GM12878 (cell line): ENCODE measurements at regions not wholly inside any gene's neighbourhood (a gene's known extent, or its start where the extent isn't known, plus 50 kb on each side); places are given as distances from the start of the nearest gene placed in this dataset.

ENCODE experiments used
- ATAC-seq: fragments of 200-7000 bp; cut with Tn5 transposase; 3 replicates; pipeline ENCODE4 v1.9.1; 2020; ENCODE audit warnings: mild to moderate bottlenecking, moderate library complexity
- BruUV-seq: library from RNA; stranded (reverse); fragments of 400-500 nt; replicated peaks from 2 replicates; lab custom pipeline; 2021; lab: Mats Ljungman, UMichigan
- CTCF ChIA-PET: fragments of 300-600 bp; sonication (Branson Sonifier 250); formaldehyde crosslinking; extraction: SDS; loops from one replicate; lab custom pipeline; 2021; ENCODE audit warnings: inconsistent platforms; lab: Yijun Ruan, JAX
- POLR2A ChIA-PET: fragments of 350-600 bp; formaldehyde crosslinking; extraction: SDS; loops from one replicate; lab custom pipeline; 2021; ENCODE audit warnings: inconsistent platforms; lab: Charles Lee
- RAD21 ChIA-PET: fragments of 300-600 bp; sonication (Branson Sonifier 250); formaldehyde crosslinking; loops from one replicate; lab custom pipeline; 2023; ENCODE audit warnings: antibody characterized with exemption; ENCODE audit not compliant: unreplicated experiment; lab: Charles Lee
- SMC1A ChIA-PET: fragments of 300-600 bp; sonication (Branson Sonifier 250); formaldehyde crosslinking; loops from one replicate; lab custom pipeline; 2023; ENCODE audit not compliant: unreplicated experiment, uncharacterized antibody; lab: Charles Lee
- DNase-seq: peaks from one replicate; pipeline ENCODE4 v3.0.0-alpha.2; 2011; ENCODE audit warnings: low read depth, low spot score
- FAIRE-seq: peaks from 3 replicates; lab custom pipeline; 2011; peaks lifted over from hg19 to GRCh38; lab: Jason Lieb, UNC
- H2AFZ ChIP-seq: 2 replicates; pipeline ENCODE4 v1.6.0; 2011; ENCODE audit warnings: low read depth, low read length, control low read depth; ENCODE audit not compliant: control insufficient read depth
- H3K27ac ChIP-seq: 2 replicates; pipeline ENCODE4 v1.5.1; 2011; ENCODE audit warnings: control low read depth; ENCODE audit not compliant: control insufficient read depth, insufficient read depth
- H3K27me3 ChIP-seq, 2 experiments: replicated peaks in 1 of 2; 2 replicates each; pipeline versions ENCODE4 v1.6.0 to v1.6.1; 2011; ENCODE audit warnings: low read length in 1 of 2; ENCODE audit not compliant: control insufficient read depth in 2 of 2, insufficient read depth in 2 of 2
- H3K36me3 ChIP-seq, 2 experiments: 2 replicates each; pipeline ENCODE4 v1.5.1; 2011; ENCODE audit warnings: low read length in 1 of 2; ENCODE audit not compliant: control insufficient read depth in 2 of 2, insufficient read depth in 2 of 2
- H3K4me1 ChIP-seq: 2 replicates; pipeline ENCODE4 v1.6.1; 2011; ENCODE audit warnings: mild to moderate bottlenecking, low read length, moderate library complexity, mixed read lengths; ENCODE audit not compliant: control insufficient read depth, insufficient read depth
- H3K4me2 ChIP-seq: 2 replicates; pipeline ENCODE4 v1.6.0; 2011; ENCODE audit warnings: control low read depth; ENCODE audit not compliant: control insufficient read depth, insufficient read depth
- H3K4me3 ChIP-seq: fragments of 200-600 bp; sonication (generic); 2 replicates; pipeline ENCODE4 v1.5.1; 2016
- H3K79me2 ChIP-seq: 2 replicates; pipeline ENCODE4 v1.6.0; 2011; ENCODE audit warnings: low read length; ENCODE audit not compliant: control insufficient read depth, insufficient read depth
- H3K9ac ChIP-seq: 2 replicates; pipeline ENCODE4 v1.8.0; 2011; ENCODE audit warnings: low read length, control low read depth, mixed read lengths; ENCODE audit not compliant: control insufficient read depth, insufficient read depth
- H3K9me3 ChIP-seq: replicated peaks from 3 replicates; pipeline ENCODE4 v1.5.1; 2011; ENCODE audit warnings: mild to moderate bottlenecking, low read length; ENCODE audit not compliant: control insufficient read depth, insufficient read depth
- H4K20me1 ChIP-seq: 2 replicates; pipeline ENCODE4 v1.6.0; 2011; ENCODE audit not compliant: control insufficient read depth, insufficient read depth
- BMI1 ChIP-seq: fragments of 450-650 bp; IDR thresholded peaks from 2 replicates; pipeline ENCODE4 v1.6.1; 2016; ENCODE audit warnings: mild to moderate bottlenecking, moderate library complexity, borderline replicate concordance
- E2F4 ChIP-seq: IDR thresholded peaks from 2 replicates; pipeline ENCODE4 v1.6.1; 2012; ENCODE audit warnings: low read depth, low read length, improper control_type of control experiment
- FOXM1 ChIP-seq: IDR thresholded peaks from 2 replicates; pipeline ENCODE4 v1.6.1; 2012; ENCODE audit warnings: low read depth, mild to moderate bottlenecking, inconsistent platforms, low read length, moderate library complexity
- HSF1 ChIP-seq: fragments of 150-350 bp; IDR thresholded peaks from 2 replicates; pipeline ENCODE4 v1.6.1; 2014; ENCODE audit warnings: mild to moderate bottlenecking, low read depth, low read length
- MTA3 ChIP-seq: IDR thresholded peaks from 2 replicates; pipeline ENCODE4 v1.6.1; 2012; ENCODE audit warnings: low read length, inconsistent platforms, borderline replicate concordance
- PRDM15 ChIP-seq: fragments of 450-650 bp; formaldehyde crosslinking; IDR thresholded peaks from 2 replicates; pipeline ENCODE4 v1.4.0; 2020; ENCODE audit warnings: mild to moderate bottlenecking, moderate library complexity
- RFX5 ChIP-seq: IDR thresholded peaks from 2 replicates; pipeline ENCODE4 v1.6.1; 2011; ENCODE audit warnings: low read depth, low read length, improper control_type of control experiment
- TCF7 ChIP-seq: IDR thresholded peaks from 2 replicates; pipeline ENCODE4 v1.6.1; 2014; ENCODE audit warnings: antibody characterized with exemption, borderline replicate concordance
- ZNF217 ChIP-seq: fragments of 450-650 bp; IDR thresholded peaks from 2 replicates; pipeline ENCODE4 v1.6.1; 2017; ENCODE audit warnings: antibody characterized with exemption, mild to moderate bottlenecking
- ZNF384 ChIP-seq: IDR thresholded peaks from 2 replicates; pipeline ENCODE4 v1.6.1; 2012; ENCODE audit warnings: low read depth, mild to moderate bottlenecking, low read length, improper control_type of control experiment, borderline replicate concordance
- ZNF592 ChIP-seq: fragments of 450-650 bp; IDR thresholded peaks from 2 replicates; pipeline ENCODE4 v1.6.1; 2017; ENCODE audit warnings: mild to moderate bottlenecking, moderate library complexity
- whole genome bisulfite sequencing: methylation state at CpG from one replicate; pipeline ENCODE4 v1.1.6; 2016; ENCODE audit warnings: low lambda C conversion rate; ENCODE audit not compliant: insufficient replicate concordance, insufficient coverage; ENCODE audit errors: missing lambda C conversion rate; 5-methylcytosine and 5-hydroxymethylcytosine counted together
- in situ Hi-C: fragments of 300-500 bp; cut with MboI; formaldehyde crosslinking; loops from 9 replicates; pipeline ENCODE4 v1.14.3; 2018; ENCODE audit warnings: mixed read lengths
- intact Hi-C: fragments of 100-400 bp; cut with micrococcal nuclease; formaldehyde crosslinking; loops from one replicate; pipeline ENCODE4 v1.14.2; 2022; ENCODE audit not compliant: unreplicated experiment

GRCh38 chr7:142379201-142379885, 121.5 kb upstream of the PRSS58 start (continued):
- no peak for TF ChIP-seq PRDM15
- TF ChIP-seq MTA3: no peak
- no peak for TF ChIP-seq HSF1
- TF ChIP-seq BMI1: no peak

GRCh38 chr7:142377567-142377966, 119.7 kb upstream of the PRSS58 start:
- SMC1A ChIA-PET: no interaction called here
- TF ChIP-seq ZNF592: no peak
- no peak for TF ChIP-seq RFX5
- TF ChIP-seq ZNF217: no peak
- no peak for TF ChIP-seq FOXM1
- TF ChIP-seq TCF7: no peak
- TF ChIP-seq E2F4: no peak
- no peak for TF ChIP-seq ZNF384

More at GRCh38 chr7:142377567-142377966, 119.7 kb upstream of the PRSS58 start:
- intact Hi-C loops: no loop called here
- H3K4me2 ChIP-seq: no peak overlapping the region
- no peak overlapping the region for H3K9ac ChIP-seq
- no TSS peak for BruUV-seq
- H3K36me3 ChIP-seq: no peaks in the 10 kb centered on the region
- no peaks in the 10 kb centered on the region for H3K79me2 ChIP-seq
- H3K27ac ChIP-seq: no peak overlapping the region
- no peaks in the 10 kb centered on the region for H3K9me3 ChIP-seq
- H2AFZ ChIP-seq: no peak overlapping the region
- no peaks in the 10 kb centered on the region for H4K20me1 ChIP-seq
- DNase-seq: no peak
- in situ Hi-C loops: no loop called here
- WGBS: 92% methylated on average over 2 of the region's 2 CpGs
- no peak for FAIRE-seq
- H3K27me3 ChIP-seq: no peaks in the 10 kb centered on the region
- no peak overlapping the region for H3K4me3 ChIP-seq
- ChIA-PET POLR2A (no interaction called here), RAD21 (no interaction called here), CTCF (no interaction called here)
- ATAC-seq: no peak
- H3K4me1 ChIP-seq: no peaks in the 10 kb centered on the region
